ENCODE measurements at regions not wholly inside any gene's neighbourhood (a gene's known extent, or its start where the extent isn't known, plus 50 kb on each side); places are given as distances from the start of the nearest gene placed in this dataset.

DNA sequence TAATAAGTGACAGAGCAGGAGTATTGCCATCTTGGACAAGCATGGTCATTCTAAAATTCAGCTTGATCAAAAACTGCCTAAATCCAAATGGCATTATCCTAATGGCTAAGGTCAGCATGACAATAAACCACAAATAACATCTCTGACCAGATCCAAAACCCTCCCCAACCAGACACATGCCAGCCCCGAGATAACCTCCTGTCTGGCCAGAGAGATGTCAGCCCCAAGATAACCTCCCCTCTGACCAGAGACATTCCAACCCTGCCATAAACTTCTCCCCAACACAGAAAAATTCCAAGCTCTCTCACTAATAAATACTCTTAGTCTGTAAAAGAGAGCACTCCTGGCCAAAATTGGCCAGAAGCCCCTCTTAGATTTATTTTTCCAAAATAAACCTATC is 470.5 kb upstream of the UBE2E2 start:
- H3K9me3 ChIP-seq: no peaks in the 10 kb centered on the region
- H3K9me2 ChIP-seq: no peaks in the 10 kb centered on the region
- H2AFZ ChIP-seq (ENCODE audit: low read depth): no peak overlapping the region
- H3K27ac ChIP-seq (ENCODE audit: low read depth in 2 of 2, low read length in 1 of 2): no peak overlapping the region
- WGBS (ENCODE audit: low lambda C conversion rate): 22% methylated on average over 1 of the region's 1 CpG
- ChIA-PET CTCF (interaction anchor here (0.6 to 1.4 kb wide), 2 partner anchors 9 to 228 kb away, joined by 3 to 4 read pairs; no protein-coding TSS in a partner anchor), POLR2A (no interaction called here)
- no peak overlapping the region for H3K9ac ChIP-seq
- TF ChIP-seq FOSL2 (IDR thresholded peaks at IDR 0.05; ENCODE audit: borderline replicate concordance, low read depth) (no peak), TAF1 (IDR thresholded peaks at IDR 0.05; ENCODE audit: borderline replicate concordance, low read depth, low read length) (no peak), NFIC (IDR thresholded peaks at IDR 0.05; ENCODE audit: borderline replicate concordance) (no peak), EP300 (IDR thresholded peaks at IDR 0.05; ENCODE audit: borderline replicate concordance in 1 of 2, low read depth in 1 of 2, low read length in 1 of 2) (no peak), SMC3 (IDR thresholded peaks at IDR 0.05; ENCODE audit: low read depth, low read length) (no peak), GATA2 (CRISPR knock-in tag; IDR thresholded peaks at IDR 0.05) (no peak), CTCF (IDR thresholded peaks at IDR 0.05) (no peak)
- TF ChIP-seq, protein P1, sequence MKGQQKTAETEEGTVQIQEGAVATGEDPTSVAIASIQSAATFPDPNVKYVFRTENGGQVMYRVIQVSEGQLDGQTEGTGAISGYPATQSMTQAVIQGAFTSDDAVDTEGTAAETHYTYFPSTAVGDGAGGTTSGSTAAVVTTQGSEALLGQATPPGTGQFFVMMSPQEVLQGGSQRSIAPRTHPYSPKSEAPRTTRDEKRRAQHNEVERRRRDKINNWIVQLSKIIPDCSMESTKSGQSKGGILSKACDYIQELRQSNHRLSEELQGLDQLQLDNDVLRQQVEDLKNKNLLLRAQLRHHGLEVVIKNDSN (IDR thresholded peaks at IDR 0.05; ENCODE audit: borderline replicate concordance, low read depth): no peak
- H3K4me2 ChIP-seq: no peak overlapping the region
- no peaks in the 10 kb centered on the region for H3K36me3 ChIP-seq (replicated peaks in 1 of 2; ENCODE audit: control insufficient read depth in 1 of 2, insufficient read depth in 2 of 2, low read length in 1 of 2)
- no peak overlapping the region for H3K4me3 ChIP-seq (ENCODE audit: low read depth in 2 of 2, low read length in 1 of 2)
- H3K79me2 ChIP-seq (ENCODE audit: insufficient read depth): no peaks in the 10 kb centered on the region
- no peaks in the 10 kb centered on the region for H3K27me3 ChIP-seq (ENCODE audit: insufficient read depth)
- no peak for DNase-seq
- H3K4me1 ChIP-seq (ENCODE audit: control insufficient read depth in 1 of 2, insufficient read depth in 2 of 2, low read depth in 1 of 2, low read length in 1 of 2): no peaks in the 10 kb centered on the region
- H4K20me1 ChIP-seq (ENCODE audit: insufficient read depth): no peaks in the 10 kb centered on the region
- H3F3A ChIP-seq (replicated peaks; ENCODE audit: insufficient read depth): no peaks in the 10 kb centered on the region

- H3K9ac ChIP-seq: no peak overlapping the region
- H3K9me2 ChIP-seq: no peaks in the 10 kb centered on the region
- no peaks in the 10 kb centered on the region for H3K4me1 ChIP-seq (ENCODE audit: control insufficient read depth in 1 of 2, insufficient read depth in 2 of 2, low read depth in 1 of 2, low read length in 1 of 2)
- H3K27ac ChIP-seq (ENCODE audit: low read depth in 2 of 2, low read length in 1 of 2): no peak overlapping the region
- H4K20me1 ChIP-seq (ENCODE audit: insufficient read depth): no peaks in the 10 kb centered on the region
- H3K4me3 ChIP-seq (ENCODE audit: low read depth in 2 of 2, low read length in 1 of 2): no peak overlapping the region
- no peak for DNase-seq
- H3K79me2 ChIP-seq (ENCODE audit: insufficient read depth): no peaks in the 10 kb centered on the region
- H2AFZ ChIP-seq (ENCODE audit: low read depth): no peak overlapping the region
- no peaks in the 10 kb centered on the region for H3K27me3 ChIP-seq (ENCODE audit: insufficient read depth)
- H3K36me3 ChIP-seq (replicated peaks in 1 of 2; ENCODE audit: control insufficient read depth in 1 of 2, insufficient read depth in 2 of 2, low read length in 1 of 2): no peaks in the 10 kb centered on the region
- ChIA-PET CTCF (no interaction called here), POLR2A (no interaction called here)
- no peaks in the 10 kb centered on the region for H3F3A ChIP-seq (replicated peaks; ENCODE audit: insufficient read depth)
- H3K9me3 ChIP-seq: no peaks in the 10 kb centered on the region
- WGBS (ENCODE audit: low lambda C conversion rate): 0% methylated on average over 1 of the region's 1 CpG
- TF ChIP-seq YY1 (IDR thresholded peaks at IDR 0.05; ENCODE audit: low read depth) (no peak), JUND (IDR thresholded peaks at IDR 0.05) (no peak)
- no peak overlapping the region for H3K4me2 ChIP-seq
Observed at GRCh38 chr3:22734207-22734606, 468.9 kb upstream of the UBE2E2 start.

GRCh38 chr3:22734756-22735155 is 468.4 kb upstream of the UBE2E2 start:
- no peaks in the 10 kb centered on the region for H3F3A ChIP-seq (replicated peaks; ENCODE audit: insufficient read depth)
- no peaks in the 10 kb centered on the region for H3K36me3 ChIP-seq (replicated peaks in 1 of 2; ENCODE audit: control insufficient read depth in 1 of 2, insufficient read depth in 2 of 2, low read length in 1 of 2)
- DNase-seq: no peak
- 54% methylated on average over 2 of the region's 2 CpGs for WGBS (ENCODE audit: low lambda C conversion rate)
- H3K9me3 ChIP-seq: no peaks in the 10 kb centered on the region
- ChIA-PET CTCF (no interaction called here), POLR2A (no interaction called here)
- no peak overlapping the region for H3K4me2 ChIP-seq
- no peaks in the 10 kb centered on the region for H4K20me1 ChIP-seq (ENCODE audit: insufficient read depth)
- no peaks in the 10 kb centered on the region for H3K4me1 ChIP-seq (ENCODE audit: control insufficient read depth in 1 of 2, insufficient read depth in 2 of 2, low read depth in 1 of 2, low read length in 1 of 2)
- no peak overlapping the region for H3K4me3 ChIP-seq (ENCODE audit: low read depth in 2 of 2, low read length in 1 of 2)
- no peaks in the 10 kb centered on the region for H3K27me3 ChIP-seq (ENCODE audit: insufficient read depth)
- no peak overlapping the region for H3K27ac ChIP-seq (ENCODE audit: low read depth in 2 of 2, low read length in 1 of 2)
- no peaks in the 10 kb centered on the region for H3K9me2 ChIP-seq
- no peak overlapping the region for H3K9ac ChIP-seq
- H3K79me2 ChIP-seq (ENCODE audit: insufficient read depth): no peaks in the 10 kb centered on the region
- H2AFZ ChIP-seq (ENCODE audit: low read depth): no peak overlapping the region
- TF ChIP-seq TEAD4 (IDR thresholded peaks at IDR 0.05; ENCODE audit: borderline replicate concordance, insufficient read depth) (no peak), RCOR1 (IDR thresholded peaks at IDR 0.05; ENCODE audit: low read length) (no peak), NRF1 (IDR thresholded peaks at IDR 0.05; ENCODE audit: low read depth, low read length) (no peak), SIN3A (IDR thresholded peaks at IDR 0.05; ENCODE audit: borderline replicate concordance, low read depth, low read length) (no peak), CHD2 (IDR thresholded peaks at IDR 0.05; ENCODE audit: low read length, partially characterized antibody) (no peak)
- TF ChIP-seq, protein P2, sequence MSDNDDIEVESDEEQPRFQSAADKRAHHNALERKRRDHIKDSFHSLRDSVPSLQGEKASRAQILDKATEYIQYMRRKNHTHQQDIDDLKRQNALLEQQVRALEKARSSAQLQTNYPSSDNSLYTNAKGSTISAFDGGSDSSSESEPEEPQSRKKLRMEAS (IDR thresholded peaks at IDR 0.05; ENCODE audit: low read depth): no peak
- TF ChIP-seq, protein P3, sequence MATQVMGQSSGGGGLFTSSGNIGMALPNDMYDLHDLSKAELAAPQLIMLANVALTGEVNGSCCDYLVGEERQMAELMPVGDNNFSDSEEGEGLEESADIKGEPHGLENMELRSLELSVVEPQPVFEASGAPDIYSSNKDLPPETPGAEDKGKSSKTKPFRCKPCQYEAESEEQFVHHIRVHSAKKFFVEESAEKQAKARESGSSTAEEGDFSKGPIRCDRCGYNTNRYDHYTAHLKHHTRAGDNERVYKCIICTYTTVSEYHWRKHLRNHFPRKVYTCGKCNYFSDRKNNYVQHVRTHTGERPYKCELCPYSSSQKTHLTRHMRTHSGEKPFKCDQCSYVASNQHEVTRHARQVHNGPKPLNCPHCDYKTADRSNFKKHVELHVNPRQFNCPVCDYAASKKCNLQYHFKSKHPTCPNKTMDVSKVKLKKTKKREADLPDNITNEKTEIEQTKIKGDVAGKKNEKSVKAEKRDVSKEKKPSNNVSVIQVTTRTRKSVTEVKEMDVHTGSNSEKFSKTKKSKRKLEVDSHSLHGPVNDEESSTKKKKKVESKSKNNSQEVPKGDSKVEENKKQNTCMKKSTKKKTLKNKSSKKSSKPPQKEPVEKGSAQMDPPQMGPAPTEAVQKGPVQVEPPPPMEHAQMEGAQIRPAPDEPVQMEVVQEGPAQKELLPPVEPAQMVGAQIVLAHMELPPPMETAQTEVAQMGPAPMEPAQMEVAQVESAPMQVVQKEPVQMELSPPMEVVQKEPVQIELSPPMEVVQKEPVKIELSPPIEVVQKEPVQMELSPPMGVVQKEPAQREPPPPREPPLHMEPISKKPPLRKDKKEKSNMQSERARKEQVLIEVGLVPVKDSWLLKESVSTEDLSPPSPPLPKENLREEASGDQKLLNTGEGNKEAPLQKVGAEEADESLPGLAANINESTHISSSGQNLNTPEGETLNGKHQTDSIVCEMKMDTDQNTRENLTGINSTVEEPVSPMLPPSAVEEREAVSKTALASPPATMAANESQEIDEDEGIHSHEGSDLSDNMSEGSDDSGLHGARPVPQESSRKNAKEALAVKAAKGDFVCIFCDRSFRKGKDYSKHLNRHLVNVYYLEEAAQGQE (IDR thresholded peaks at IDR 0.05; ENCODE audit: low read depth, low read length): no peak

Data from SK-N-SH (cell line).